Thyroid gland (tissue), 4 donors: ENCODE measurements at regions not wholly inside any gene's neighbourhood (a gene's known extent, or its start where the extent isn't known, plus 50 kb on each side); places are given as distances from the start of the nearest gene placed in this dataset.

Experiments
- DNase-seq, 2 donors: peaks; one replicate each; pipeline ENCODE4 v3.0.0-alpha.2; 2019
- H3K27ac ChIP-seq, 3 donors: fragments of 200-600 bp; sonication (generic); 1 replicate in 2 of 3; 2 replicates in 1 of 3; pipeline ENCODE4 v1.5.1; 2016 to 2019; ENCODE audit warnings: mild to moderate bottlenecking in 1 of 3, moderate library complexity in 1 of 3
- H3K27me3 ChIP-seq: fragments of 200-600 bp; sonication (generic); one replicate; pipeline ENCODE4 v1.5.1; 2019
- H3K36me3 ChIP-seq, 2 donors: fragments of 200-600 bp; sonication (generic); one replicate each; pipeline ENCODE4 v1.5.1; 2016 to 2019
- H3K4me1 ChIP-seq, 2 donors: fragments of 200-600 bp; sonication (generic); one replicate each; pipeline ENCODE4 v1.5.1; 2017 to 2019
- H3K4me3 ChIP-seq, 3 donors: fragments of 200-600 bp; sonication (generic); replicated peaks in 1 of 3; 1 replicate in 2 of 3; 2 replicates in 1 of 3; pipeline ENCODE4 v1.5.1; 2016; ENCODE audit warnings: mild to moderate bottlenecking in 1 of 3
- H3K9me3 ChIP-seq: fragments of 200-600 bp; sonication (generic); one replicate; pipeline ENCODE4 v1.5.1; 2017
- CTCF ChIP-seq, 6 experiments: fragments of 200-600 bp in 3 of 6; fragments of 450-650 bp in 3 of 6; sonication (generic) in 3 of 6; IDR thresholded peaks; one replicate each; pipeline ENCODE4 v1.5.1; 2016 to 2019; ENCODE audit warnings: antibody characterized with exemption in 6 of 6, mild to moderate bottlenecking in 2 of 6, inconsistent platforms in 1 of 6, moderate library complexity in 1 of 6
- POLR2A ChIP-seq, 2 donors: fragments of 450-650 bp; IDR thresholded peaks; one replicate each; pipeline ENCODE4 v1.6.1; 2017; ENCODE audit warnings: antibody characterized with exemption in 2 of 2, mild to moderate bottlenecking in 2 of 2, moderate library complexity in 1 of 2
- WGBS, 2 donors: methylation state at CpG; one replicate each; pipeline ENCODE4 v1.1.5; 2017; 5-methylcytosine and 5-hydroxymethylcytosine counted together
- intact Hi-C: fragments of 100-400 bp; cut with DNase I; formaldehyde crosslinking; loops from one replicate; pipeline ENCODE4 v1.15.1; 2023

GRCh38 chr20:60628749-60629148 is 623.3 kb upstream of the CDH4 start:
- TF ChIP-seq POLR2A (IDR thresholded peaks at IDR 0.05) (no peak), CTCF (IDR thresholded peaks at IDR 0.05) (no peak)
- Histone ChIP-seq H3K4me1 (no peaks in the 10 kb centered on the region), H3K27ac (no peak overlapping the region), H3K9me3 (no peaks in the 10 kb centered on the region), H3K27me3 (no peaks in the 10 kb centered on the region), H3K4me3 (no peak overlapping the region), H3K36me3 (no peaks in the 10 kb centered on the region)
- 72 to 84% methylated on average over 5 to 7 of the region's 7 CpGs for WGBS, 2 donors
- DNase-seq: no peak
- intact Hi-C loops: no loop called here

GRCh38 chr20:60629206-60629605 is 622.9 kb upstream of the CDH4 start:
- no peak for TF ChIP-seq POLR2A (IDR thresholded peaks at IDR 0.05)
- TF ChIP-seq CTCF (IDR thresholded peaks at IDR 0.05): no peak
- no peak for DNase-seq
- intact Hi-C loops: no loop called here
- Histone ChIP-seq H3K9me3 (no peaks in the 10 kb centered on the region), H3K4me3 (no peak overlapping the region), H3K27me3 (no peaks in the 10 kb centered on the region), H3K27ac (no peak overlapping the region), H3K36me3 (no peaks in the 10 kb centered on the region), H3K4me1 (no peaks in the 10 kb centered on the region)
- WGBS, 2 donors: 83 to 84% methylated on average over 4 of the region's 4 CpGs

GRCh38 chr20:60630609-60631008 is 621.5 kb upstream of the CDH4 start:
- TF ChIP-seq POLR2A (IDR thresholded peaks at IDR 0.05): no peak
- no peak for TF ChIP-seq CTCF (IDR thresholded peaks at IDR 0.05)
- H3K27me3 ChIP-seq: no peaks in the 10 kb centered on the region
- intact Hi-C loops: no loop called here
- no peaks in the 10 kb centered on the region for H3K9me3 ChIP-seq
- no peak for DNase-seq
- H3K27ac ChIP-seq: no peak overlapping the region
- no peaks in the 10 kb centered on the region for H3K36me3 ChIP-seq
- WGBS, 2 donors: 64 to 66% methylated on average over 8 of the region's 8 CpGs
- H3K4me1 ChIP-seq: no peaks in the 10 kb centered on the region
- H3K4me3 ChIP-seq: no peak overlapping the region

- Histone ChIP-seq H3K4me3 (no peak overlapping the region), H3K27me3 (no peaks in the 10 kb centered on the region), H3K27ac (no peak overlapping the region), H3K36me3 (no peaks in the 10 kb centered on the region), H3K4me1 (no peaks in the 10 kb centered on the region), H3K9me3 (no peaks in the 10 kb centered on the region)
- intact Hi-C loops: no loop called here
- WGBS, 2 donors: 89% methylated on average over 9 of the region's 9 CpGs
- no peak for DNase-seq
- no peak for TF ChIP-seq POLR2A (IDR thresholded peaks at IDR 0.05)
- no peak for TF ChIP-seq CTCF (IDR thresholded peaks at IDR 0.05)
Observed at GRCh38 chr20:60631585-60632287, 620.3 kb upstream of the CDH4 start.

- H3K36me3 ChIP-seq: no peaks in the 10 kb centered on the region
- 56 to 61% methylated on average over 8 of the region's 8 CpGs for WGBS, 2 donors
- no peaks in the 10 kb centered on the region for H3K9me3 ChIP-seq
- H3K4me1 ChIP-seq: no peaks in the 10 kb centered on the region
- TF ChIP-seq POLR2A (IDR thresholded peaks at IDR 0.05) (no peak), CTCF (IDR thresholded peaks at IDR 0.05) (no peak)
- no peaks in the 10 kb centered on the region for H3K27me3 ChIP-seq
- intact Hi-C loops: no loop called here
- H3K4me3 ChIP-seq: no peak overlapping the region
- no peak for DNase-seq
- no peak overlapping the region for H3K27ac ChIP-seq
Observed at GRCh38 chr20:60632391-60633262, 619.4 kb upstream of the CDH4 start.
